SH-SY5Y (cell line): ENCODE measurements at regions not wholly inside any gene's neighbourhood (a gene's known extent, or its start where the extent isn't known, plus 50 kb on each side); places are given as distances from the start of the nearest gene placed in this dataset.

Experiments used
- GATA2 ChIP-seq: IDR thresholded peaks from 2 replicates; pipeline ENCODE4 v1.6.1; 2011; ENCODE audit warnings: mild to moderate bottlenecking, low read depth, low read length
- GATA3 ChIP-seq: IDR thresholded peaks from 2 replicates; pipeline ENCODE4 v1.6.1; 2011; ENCODE audit warnings: low read depth, mild to moderate bottlenecking, low read length, moderate library complexity

- TF ChIP-seq GATA3: no peak
- TF ChIP-seq GATA2: no peak
Observed at GRCh38 chr3:72632129-72632528, 216.1 kb downstream of the SHQ1 start.
